Effector memory CD8-positive, alpha-beta T cell (primary cell): ENCODE measurements at regions not wholly inside any gene's neighbourhood (a gene's known extent, or its start where the extent isn't known, plus 50 kb on each side); places are given as distances from the start of the nearest gene placed in this dataset.

Source experiments
- ATAC-seq: fragments of 150-1000 bp; cut with Tn5 transposase; replicated peaks from 2 replicates; pipeline ENCODE4 v1.10.0; 2021; ENCODE audit warnings: mild to moderate bottlenecking, moderate library complexity
- DNase-seq, 3 experiments: peaks; one replicate each; pipeline ENCODE4 v3.0.0; 2021
- H3K27ac Mint-ChIP-seq, 2 donors: one replicate each; pipeline ENCODE4 v1.8.0; 2022; ENCODE audit warnings: mild to moderate bottlenecking in 2 of 2, mixed read lengths in 2 of 2, moderate library complexity in 2 of 2
- H3K27me3 Mint-ChIP-seq, 2 donors: one replicate each; pipeline ENCODE4 v1.8.0; 2022; ENCODE audit warnings: mixed read lengths in 2 of 2
- H3K36me3 Mint-ChIP-seq: one replicate; pipeline ENCODE4 v1.8.0; 2022; ENCODE audit warnings: mild to moderate bottlenecking, moderate library complexity, mixed read lengths; ENCODE audit not compliant: insufficient read depth
- H3K4me1 Mint-ChIP-seq, 2 donors: one replicate each; pipeline ENCODE4 v1.8.0; 2022; ENCODE audit warnings: low read depth in 2 of 2, mixed read lengths in 2 of 2
- H3K4me3 Mint-ChIP-seq, 2 donors: one replicate each; pipeline ENCODE4 v1.8.0; 2022; ENCODE audit warnings: mild to moderate bottlenecking in 2 of 2, mixed read lengths in 2 of 2, moderate library complexity in 2 of 2
- H3K9me3 Mint-ChIP-seq, 2 donors: one replicate each; pipeline ENCODE4 v1.8.0; 2022; ENCODE audit warnings: mixed read lengths in 2 of 2

GRCh38 chr11:131192628-131193027, 177.8 kb upstream of the NTM start:
- no peak for ATAC-seq
- Mint-ChIP-seq H3K4me3 (no peak overlapping the region), H3K27me3 (no peaks in the 10 kb centered on the region), H3K36me3 (no peaks in the 10 kb centered on the region), H3K9me3 (peaks cover 1 to 13% of the 10 kb centered on the region in 2 donors), H3K4me1 (no peaks in the 10 kb centered on the region), H3K27ac (no peak overlapping the region)
- DNase-seq: no peak

- no peak for ATAC-seq
- Mint-ChIP-seq H3K4me3 (no peak overlapping the region), H3K9me3 (peaks cover 1 to 15% of the 10 kb centered on the region in 2 donors), H3K36me3 (no peaks in the 10 kb centered on the region), H3K27me3 (no peaks in the 10 kb centered on the region), H3K27ac (no peak overlapping the region), H3K4me1 (no peaks in the 10 kb centered on the region)
- no peak for DNase-seq
Observed at GRCh38 chr11:131193031-131193501, 177.3 kb upstream of the NTM start.

GRCh38 chr11:131194726-131195125, 175.7 kb upstream of the NTM start:
- Mint-ChIP-seq H3K36me3 (no peaks in the 10 kb centered on the region), H3K9me3 (peaks cover 1 to 15% of the 10 kb centered on the region in 2 donors), H3K27me3 (no peaks in the 10 kb centered on the region), H3K4me3 (no peak overlapping the region), H3K4me1 (no peaks in the 10 kb centered on the region), H3K27ac (no peak overlapping the region)
- ATAC-seq (no peak), DNase-seq (no peak)

GRCh38 chr11:131195661-131196517, 174.5 kb upstream of the NTM start:
- Mint-ChIP-seq H3K27ac (no peak overlapping the region), H3K4me1 (no peaks in the 10 kb centered on the region), H3K4me3 (no peak overlapping the region), H3K27me3 (no peaks in the 10 kb centered on the region), H3K36me3 (no peaks in the 10 kb centered on the region), H3K9me3 (peaks cover 1 to 15% of the 10 kb centered on the region in 2 donors)
- no peak for ATAC-seq
- no peak for DNase-seq

- no peaks in the 10 kb centered on the region for H3K36me3 Mint-ChIP-seq
- no peak for ATAC-seq
- H3K4me3 Mint-ChIP-seq: no peak overlapping the region
- no peaks in the 10 kb centered on the region for H3K4me1 Mint-ChIP-seq
- H3K27ac Mint-ChIP-seq: no peak overlapping the region
- H3K9me3 Mint-ChIP-seq: peaks cover 2 to 12% of the 10 kb centered on the region in 2 donors
- DNase-seq: no peak
- no peaks in the 10 kb centered on the region for H3K27me3 Mint-ChIP-seq
Observed at GRCh38 chr11:131198161-131199014, 172.0 kb upstream of the NTM start.

GRCh38 chr11:131199015-131199280, 171.5 kb upstream of the NTM start:
- DNase-seq (no peak), ATAC-seq (no peak)
- no peaks in the 10 kb centered on the region for H3K36me3 Mint-ChIP-seq
- H3K4me3 Mint-ChIP-seq: no peak overlapping the region
- no peak overlapping the region for H3K27ac Mint-ChIP-seq
- H3K27me3 Mint-ChIP-seq: no peaks in the 10 kb centered on the region
- peaks cover 4 to 8% of the 10 kb centered on the region in 2 donors for H3K9me3 Mint-ChIP-seq
- no peaks in the 10 kb centered on the region for H3K4me1 Mint-ChIP-seq

GRCh38 chr11:131201674-131202073, 168.7 kb upstream of the NTM start:
- Mint-ChIP-seq H3K27ac (no peak overlapping the region), H3K4me3 (no peak overlapping the region), H3K9me3 (peaks cover 4 to 8% of the 10 kb centered on the region in 2 donors), H3K27me3 (no peaks in the 10 kb centered on the region), H3K4me1 (no peaks in the 10 kb centered on the region), H3K36me3 (no peaks in the 10 kb centered on the region)
- ATAC-seq (no peak), DNase-seq (no peak)

- Mint-ChIP-seq H3K9me3 (peaks cover 0 to 4% of the 10 kb centered on the region in 2 donors), H3K27me3 (no peaks in the 10 kb centered on the region), H3K4me1 (no peaks in the 10 kb centered on the region), H3K27ac (no peak overlapping the region), H3K4me3 (no peak overlapping the region), H3K36me3 (no peaks in the 10 kb centered on the region)
- ATAC-seq: no peak
- no peak for DNase-seq
Observed at GRCh38 chr11:131203040-131203439, 167.4 kb upstream of the NTM start.

- no peaks in the 10 kb centered on the region for H3K36me3 Mint-ChIP-seq
- no peaks in the 10 kb centered on the region for H3K27me3 Mint-ChIP-seq
- ATAC-seq (no peak), DNase-seq (no peak)
- peaks cover 0 to 4% of the 10 kb centered on the region in 2 donors for H3K9me3 Mint-ChIP-seq
- no peak overlapping the region for H3K27ac Mint-ChIP-seq
- H3K4me3 Mint-ChIP-seq: no peak overlapping the region
- H3K4me1 Mint-ChIP-seq: no peaks in the 10 kb centered on the region
Observed at GRCh38 chr11:131204282-131204681, 166.1 kb upstream of the NTM start.

GRCh38 chr11:131204765-131205380, 165.5 kb upstream of the NTM start:
- H3K27me3 Mint-ChIP-seq: no peaks in the 10 kb centered on the region

GRCh38 chr11:131206671-131207070, 163.7 kb upstream of the NTM start:
- Mint-ChIP-seq H3K4me3 (no peak overlapping the region), H3K4me1 (no peaks in the 10 kb centered on the region), H3K36me3 (no peaks in the 10 kb centered on the region), H3K27me3 (no peaks in the 10 kb centered on the region), H3K9me3 (peaks cover 0 to 4% of the 10 kb centered on the region in 2 donors), H3K27ac (no peak overlapping the region)
- ATAC-seq (no peak), DNase-seq (no peak)

More at GRCh38 chr11:131204765-131205380, 165.5 kb upstream of the NTM start:
- Mint-ChIP-seq H3K4me3 (no peak overlapping the region), H3K9me3 (peaks cover 0 to 4% of the 10 kb centered on the region in 2 donors), H3K4me1 (no peaks in the 10 kb centered on the region), H3K36me3 (no peaks in the 10 kb centered on the region), H3K27ac (no peak overlapping the region)
- DNase-seq: no peak
- no peak for ATAC-seq

GRCh38 chr11:131207901-131208300, 162.5 kb upstream of the NTM start:
- DNase-seq: no peak
- no peaks in the 10 kb centered on the region for H3K4me1 Mint-ChIP-seq
- peaks cover 0 to 4% of the 10 kb centered on the region in 2 donors for H3K9me3 Mint-ChIP-seq
- no peaks in the 10 kb centered on the region for H3K27me3 Mint-ChIP-seq
- H3K27ac Mint-ChIP-seq: no peak overlapping the region
- no peak for ATAC-seq
- H3K4me3 Mint-ChIP-seq: no peak overlapping the region
- no peaks in the 10 kb centered on the region for H3K36me3 Mint-ChIP-seq
